DND-41 (cell line): ENCODE measurements at regions not wholly inside any gene's neighbourhood (a gene's known extent, or its start where the extent isn't known, plus 50 kb on each side); places are given as distances from the start of the nearest gene placed in this dataset.

Experiments
- EZH2 ChIP-seq: IDR thresholded peaks from 3 replicates; pipeline ENCODE4 v1.6.1; 2012; ENCODE audit warnings: borderline replicate concordance, low read depth, mild to moderate bottlenecking, moderate library complexity, low read length, inconsistent platforms; ENCODE audit not compliant: severe bottlenecking
- TF ChIP-seq, protein P1 (sequence below): IDR thresholded peaks from 2 replicates; pipeline ENCODE4 v1.5.1; 2012; ENCODE audit warnings: borderline replicate concordance, low read length, moderate library complexity, mild to moderate bottlenecking; ENCODE audit not compliant: poor library complexity, severe bottlenecking; ENCODE audit errors: extremely low read depth

DNA sequence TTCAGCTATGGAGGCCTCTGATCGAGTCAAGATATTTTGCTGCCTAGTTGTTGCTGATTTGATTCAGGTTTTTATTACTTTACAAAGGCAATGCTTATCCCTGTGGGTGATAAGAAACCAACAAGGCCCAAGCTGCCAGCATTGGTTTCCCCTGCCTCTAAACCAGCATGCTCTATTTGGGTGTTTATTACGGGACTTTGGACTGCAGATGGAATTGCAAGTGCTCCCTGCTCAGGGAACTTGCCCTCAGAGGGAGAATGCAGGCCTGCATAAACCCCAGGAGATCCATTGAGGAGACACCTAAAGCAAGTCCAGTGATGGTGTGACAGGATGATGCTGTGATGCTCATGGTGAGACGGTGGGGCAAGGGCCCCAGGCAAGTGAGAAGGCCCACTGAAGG is 172.1 kb downstream of the VAPA start:
- TF ChIP-seq, protein P1, sequence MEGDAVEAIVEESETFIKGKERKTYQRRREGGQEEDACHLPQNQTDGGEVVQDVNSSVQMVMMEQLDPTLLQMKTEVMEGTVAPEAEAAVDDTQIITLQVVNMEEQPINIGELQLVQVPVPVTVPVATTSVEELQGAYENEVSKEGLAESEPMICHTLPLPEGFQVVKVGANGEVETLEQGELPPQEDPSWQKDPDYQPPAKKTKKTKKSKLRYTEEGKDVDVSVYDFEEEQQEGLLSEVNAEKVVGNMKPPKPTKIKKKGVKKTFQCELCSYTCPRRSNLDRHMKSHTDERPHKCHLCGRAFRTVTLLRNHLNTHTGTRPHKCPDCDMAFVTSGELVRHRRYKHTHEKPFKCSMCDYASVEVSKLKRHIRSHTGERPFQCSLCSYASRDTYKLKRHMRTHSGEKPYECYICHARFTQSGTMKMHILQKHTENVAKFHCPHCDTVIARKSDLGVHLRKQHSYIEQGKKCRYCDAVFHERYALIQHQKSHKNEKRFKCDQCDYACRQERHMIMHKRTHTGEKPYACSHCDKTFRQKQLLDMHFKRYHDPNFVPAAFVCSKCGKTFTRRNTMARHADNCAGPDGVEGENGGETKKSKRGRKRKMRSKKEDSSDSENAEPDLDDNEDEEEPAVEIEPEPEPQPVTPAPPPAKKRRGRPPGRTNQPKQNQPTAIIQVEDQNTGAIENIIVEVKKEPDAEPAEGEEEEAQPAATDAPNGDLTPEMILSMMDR, result no peak
- no peak for TF ChIP-seq EZH2
